ENCODE measurements at regions not wholly inside any gene's neighbourhood (a gene's known extent, or its start where the extent isn't known, plus 50 kb on each side); places are given as distances from the start of the nearest gene placed in this dataset.

- no peak for ATAC-seq
- 86% methylated on average over 3 of the region's 3 CpGs for WGBS (ENCODE audit: insufficient coverage, low coverage, low lambda C conversion rate, missing lambda C conversion rate)
These were observed 57.1 kb upstream of the KMT2C start for GRCh38 chr7:152492952-152493351.

GRCh38 chr7:152489044-152489443 lies 53.2 kb upstream of the KMT2C start:
- no peak overlapping the region for H3K27ac ChIP-seq
- no peak for TF ChIP-seq CTCF (IDR thresholded peaks at IDR 0.05)
- no peak for TF ChIP-seq POLR2A (IDR thresholded peaks at IDR 0.05)
- DNase-seq (no peak), ATAC-seq (no peak)
- 96% methylated on average over 3 of the region's 7 CpGs for WGBS (ENCODE audit: insufficient coverage, low coverage, low lambda C conversion rate, missing lambda C conversion rate)
- H3K27me3 ChIP-seq = no peaks in the 10 kb centered on the region
- intact Hi-C loops (cut with DNase I) = no loop called here
- no peak overlapping the region for H3K4me3 ChIP-seq
- H3K36me3 ChIP-seq = no peaks in the 10 kb centered on the region
- peaks cover 0 to 4% (median 2%) of the 10 kb centered on the region in 4 donors for H3K4me1 ChIP-seq
- H3K9me3 ChIP-seq = no peaks in the 10 kb centered on the region

More at GRCh38 chr7:152492952-152493351, 57.1 kb upstream of the KMT2C start:
- Histone ChIP-seq H3K27me3 (no peaks in the 10 kb centered on the region), H3K4me3 (no peak overlapping the region), H3K4me1 (peaks cover 0 to 4% (median 2%) of the 10 kb centered on the region in 4 donors), H3K27ac (no peak overlapping the region), H3K36me3 (no peaks in the 10 kb centered on the region), H3K9me3 (no peaks in the 10 kb centered on the region)
- no peak for DNase-seq
- intact Hi-C loops (cut with DNase I) = no loop called here
- TF ChIP-seq POLR2A (IDR thresholded peaks at IDR 0.05) (no peak), CTCF (IDR thresholded peaks at IDR 0.05) (no peak)

DNA sequence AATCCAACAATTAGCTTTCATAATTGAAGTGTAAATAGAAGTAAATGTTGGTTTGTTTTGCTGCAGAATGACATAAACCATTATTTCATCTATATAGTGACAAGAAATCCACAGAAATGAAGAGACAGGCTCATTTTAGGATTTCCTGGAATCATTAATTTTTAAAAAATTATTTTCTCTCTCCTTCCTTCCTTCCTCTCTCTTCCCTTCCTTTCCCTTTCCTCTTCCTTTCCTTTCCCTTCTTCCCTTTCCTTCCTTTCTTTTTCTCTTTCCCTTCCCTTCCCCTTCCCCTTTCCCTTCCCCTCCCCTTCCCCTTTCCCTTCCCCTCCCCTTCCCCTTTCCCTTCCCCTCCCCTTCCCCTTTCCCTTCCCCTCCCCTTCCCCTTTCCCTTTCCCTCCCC lies 51.2 kb upstream of the KMT2C start:
- DNase-seq (no peak), ATAC-seq (no peak)
- Histone ChIP-seq H3K4me3 (no peak overlapping the region), H3K27me3 (no peaks in the 10 kb centered on the region), H3K27ac (no peak overlapping the region), H3K9me3 (no peaks in the 10 kb centered on the region), H3K4me1 (peaks cover 0 to 4% (median 2%) of the 10 kb centered on the region in 4 donors), H3K36me3 (no peaks in the 10 kb centered on the region)
- no peak for TF ChIP-seq CTCF (IDR thresholded peaks at IDR 0.05)
- intact Hi-C loops (cut with DNase I) = no loop called here

DNA sequence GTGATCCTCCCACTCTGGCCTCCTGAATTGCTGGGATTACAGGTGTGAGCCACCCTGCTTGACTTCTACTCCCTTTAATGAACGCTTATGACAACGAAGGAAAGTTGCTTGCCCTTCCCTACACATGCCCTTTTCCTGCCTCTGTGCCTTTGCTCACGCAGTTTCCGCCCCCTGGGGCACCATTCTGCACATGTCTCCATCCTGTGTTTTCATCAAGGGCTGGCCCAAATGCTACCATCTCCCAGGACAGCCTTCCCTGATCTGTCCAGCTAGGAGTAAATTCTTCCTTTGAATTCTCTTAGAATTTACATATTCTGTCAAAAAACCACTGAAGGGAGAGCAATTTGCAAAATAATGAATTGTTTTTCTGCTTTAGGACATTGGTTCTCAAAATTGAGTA lies 50.0 kb upstream of the KMT2C start:
- TF ChIP-seq CTCF (IDR thresholded peaks at IDR 0.05) (no peak), POLR2A (IDR thresholded peaks at IDR 0.05) (no peak)
- no CpG with 5 or more reads among the region's 4 CpGs for WGBS (ENCODE audit: insufficient coverage, low coverage, low lambda C conversion rate, missing lambda C conversion rate)
- DNase-seq = no peak

More for the DNA sequence above, 50.0 kb upstream of the KMT2C start:
- no peak overlapping the region for H3K27ac ChIP-seq
- no peak for ATAC-seq
- peaks cover 0 to 4% (median 2%) of the 10 kb centered on the region in 4 donors for H3K4me1 ChIP-seq
- no peaks in the 10 kb centered on the region for H3K27me3 ChIP-seq
- no peak overlapping the region for H3K4me3 ChIP-seq
- intact Hi-C loops (cut with DNase I) = no loop called here
- H3K36me3 ChIP-seq = no peaks in the 10 kb centered on the region
- no peaks in the 10 kb centered on the region for H3K9me3 ChIP-seq

Data from right lobe of liver (tissue), 6 donors.